Activated CD4-positive, alpha-beta T cell treated with anti-CD3 and anti-CD28 coated beads for 36 hours (primary cell): ENCODE measurements at regions not wholly inside any gene's neighbourhood (a gene's known extent, or its start where the extent isn't known, plus 50 kb on each side); places are given as distances from the start of the nearest gene placed in this dataset.
"Not testable (repeated sequence)": the region's sequence is repeated elsewhere in the genome, so short reads cannot be mapped to it uniquely, and the experiment has no call there.

Source experiments
- ATAC-seq: fragments of 200-7000 bp; cut with Tn5 transposase; one replicate; pipeline ENCODE4 v1.10.0; 2021; ENCODE audit warnings: mild to moderate bottlenecking, moderate library complexity
- CTCF ChIA-PET: fragments of 350-600 bp; sonication (Branson Sonifier 250); formaldehyde crosslinking; loops from one replicate; lab custom pipeline; 2021; ENCODE audit warnings: antibody characterized with exemption; lab: Charles Lee
- POLR2A ChIA-PET: fragments of 350-600 bp; sonication (Branson Sonifier 250); formaldehyde crosslinking; loops from one replicate; lab custom pipeline; 2021; ENCODE audit warnings: antibody characterized with exemption, inconsistent platforms; lab: Charles Lee
- DNase-seq: peaks from one replicate; pipeline ENCODE4 v3.0.0-alpha.2; 2020
- H3K27ac Mint-ChIP-seq: one replicate; pipeline ENCODE4 v1.8.0; 2021; ENCODE audit warnings: mixed read lengths
- H3K27me3 Mint-ChIP-seq: one replicate; pipeline ENCODE4 v1.8.0; 2021; ENCODE audit warnings: mixed read lengths
- H3K36me3 Mint-ChIP-seq: one replicate; pipeline ENCODE4 v1.8.0; 2021; ENCODE audit warnings: low read depth, mixed read lengths
- H3K4me1 Mint-ChIP-seq: one replicate; pipeline ENCODE4 v1.8.0; 2021; ENCODE audit warnings: mixed read lengths
- H3K4me3 Mint-ChIP-seq: one replicate; pipeline ENCODE4 v1.8.0; 2021; ENCODE audit warnings: mild to moderate bottlenecking, moderate library complexity, mixed read lengths
- H3K9me3 Mint-ChIP-seq: one replicate; pipeline ENCODE4 v1.8.0; 2021; ENCODE audit warnings: low read depth, mixed read lengths
- intact Hi-C, 2 experiments: fragments of 100-400 bp; cut with DNase I in 1 of 2; cut with micrococcal nuclease in 1 of 2; formaldehyde crosslinking; loops; one replicate each; pipeline versions ENCODE4 v1.14.2 to v1.15.1; 2022 to 2024; cut with DNase I, micrococcal nuclease

DNA sequence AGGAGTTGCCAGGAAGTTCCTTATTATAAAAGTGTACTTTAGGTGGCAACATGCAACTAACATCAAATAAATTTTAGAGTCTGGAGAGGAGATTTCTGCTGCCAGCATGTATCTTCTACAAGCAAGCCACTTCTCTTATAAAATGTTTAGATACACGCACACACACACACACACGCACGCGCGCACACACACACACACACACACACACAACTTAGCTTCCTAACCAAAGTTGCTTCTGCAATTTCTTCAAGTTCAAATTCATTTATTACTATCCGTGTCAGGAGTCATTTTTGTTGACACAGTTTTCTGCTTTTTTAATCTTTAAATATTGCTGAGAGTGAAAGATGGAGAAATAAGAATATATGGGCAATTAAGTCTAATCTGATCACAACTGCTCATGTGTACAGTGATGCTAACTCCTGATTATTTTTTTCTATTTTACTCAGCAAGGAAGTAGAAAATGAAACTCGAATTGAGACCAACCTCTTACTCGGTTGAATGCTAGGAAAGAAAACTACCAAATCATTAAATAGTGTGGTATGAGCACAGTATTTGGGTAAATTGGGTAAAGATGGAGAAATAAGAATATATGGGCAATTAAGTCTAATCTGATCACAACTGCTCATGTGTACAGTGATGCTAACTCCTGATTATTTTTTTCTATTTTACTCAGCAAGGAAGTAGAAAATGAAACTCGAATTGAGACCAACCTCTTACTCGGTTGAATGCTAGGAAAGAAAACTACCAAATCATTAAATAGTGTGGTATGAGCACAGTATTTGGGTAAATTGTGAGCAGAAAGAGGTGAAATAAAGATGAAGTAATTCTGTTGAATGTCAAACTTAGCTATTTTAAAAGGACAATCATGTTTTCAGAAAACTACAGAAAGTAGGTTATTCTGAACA lies 554.1 kb upstream of the MBL2 start:
- intact Hi-C loops, POLR2A ChIA-PET, H3K9me3 Mint-ChIP-seq, H3K4me1 Mint-ChIP-seq, DNase-seq, H3K27me3 Mint-ChIP-seq, H3K36me3 Mint-ChIP-seq, H3K4me3 Mint-ChIP-seq, H3K27ac Mint-ChIP-seq, ATAC-seq: not testable (repeated sequence)
- CTCF ChIA-PET = interaction anchor here (0.6 to 1.0 kb wide), 2 partner anchors 10 to 276 kb away, joined by 3 read pairs; no protein-coding TSS in a partner anchor

DNA sequence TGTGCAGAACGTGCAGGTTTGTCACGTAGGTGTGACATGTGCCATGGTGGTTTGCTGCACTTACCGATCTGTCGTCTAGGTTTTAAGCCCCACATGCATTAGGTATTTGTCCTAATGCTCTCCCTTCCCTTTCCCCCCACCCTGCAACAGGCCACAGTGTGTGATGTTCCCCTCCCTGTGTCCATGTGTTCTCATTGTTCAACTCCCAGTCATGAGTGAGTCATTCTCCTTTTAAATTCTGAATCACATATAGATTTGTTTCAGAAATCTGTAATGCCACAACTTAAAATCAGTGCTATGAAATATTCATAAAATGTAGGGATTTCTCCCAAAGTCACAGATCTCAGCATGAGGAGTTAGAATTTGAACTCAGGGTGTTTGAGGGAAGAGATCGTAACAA lies 552.5 kb upstream of the MBL2 start:
- DNase-seq = no peak
- CTCF ChIA-PET = no interaction called here
- H3K27ac Mint-ChIP-seq = no peak overlapping the region

DNA sequence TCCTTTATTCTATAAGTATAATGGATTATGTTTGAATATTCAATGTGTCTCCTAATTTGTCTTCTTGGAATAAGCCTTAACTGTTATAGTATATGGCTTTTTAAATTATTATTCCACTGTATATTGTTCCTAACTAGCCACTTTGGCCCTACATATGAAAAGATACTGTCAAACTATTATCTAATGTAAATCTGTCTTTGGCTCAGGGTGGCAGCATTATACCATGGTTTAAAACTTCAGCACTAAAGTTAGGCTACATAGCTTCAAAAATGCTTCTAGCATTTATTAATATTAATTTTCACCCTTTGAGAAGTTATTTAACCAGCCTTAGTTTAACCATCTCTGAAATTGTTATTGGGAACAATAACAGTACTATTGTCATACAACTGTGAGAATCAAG lies 543.1 kb upstream of the MBL2 start:
- Mint-ChIP-seq H3K36me3 (no peaks in the 10 kb centered on the region), H3K27me3 (no peaks in the 10 kb centered on the region), H3K4me3 (no peak overlapping the region), H3K27ac (no peak overlapping the region), H3K9me3 (peaks cover 1% of the 10 kb centered on the region), H3K4me1 (no peaks in the 10 kb centered on the region)
- CTCF ChIA-PET = no interaction called here
- intact Hi-C loops = no loop called here
- DNase-seq (no peak), ATAC-seq (no peak)
- POLR2A ChIA-PET = no interaction called here

More for the DNA sequence above, 552.5 kb upstream of the MBL2 start:
- POLR2A ChIA-PET = no interaction called here
- Mint-ChIP-seq H3K36me3 (no peaks in the 10 kb centered on the region), H3K4me1 (no peaks in the 10 kb centered on the region), H3K9me3 (no peaks in the 10 kb centered on the region), H3K4me3 (no peak overlapping the region), H3K27me3 (no peaks in the 10 kb centered on the region)
- ATAC-seq = no peak
- intact Hi-C loops = no loop called here

DNA sequence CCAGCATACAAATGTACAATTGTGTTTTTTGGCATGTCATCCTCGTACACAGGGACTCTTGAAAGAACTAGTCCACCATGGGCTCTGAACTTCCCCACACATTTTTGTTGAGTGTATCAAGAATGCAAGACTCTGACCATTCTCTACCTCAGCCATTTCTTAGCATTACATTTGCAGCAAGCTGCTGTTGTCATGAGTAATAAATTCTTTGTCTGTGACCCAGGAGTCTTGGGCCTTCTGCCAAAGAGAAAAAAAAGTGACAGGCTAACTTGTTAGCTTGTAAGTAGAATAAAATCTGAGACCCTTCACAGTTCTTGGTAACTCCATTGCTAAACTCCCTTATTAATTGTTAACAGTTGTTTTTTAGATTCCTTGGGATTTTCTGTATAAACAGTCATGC lies 542.3 kb upstream of the MBL2 start:
- H3K4me1 Mint-ChIP-seq = no peaks in the 10 kb centered on the region
- CTCF ChIA-PET = no interaction called here
- peaks cover 1% of the 10 kb centered on the region for H3K9me3 Mint-ChIP-seq
- POLR2A ChIA-PET = no interaction called here
- no peaks in the 10 kb centered on the region for H3K27me3 Mint-ChIP-seq
- H3K27ac Mint-ChIP-seq = no peak overlapping the region
- intact Hi-C loops = no loop called here
- no peak for DNase-seq
- no peak overlapping the region for H3K4me3 Mint-ChIP-seq
- no peak for ATAC-seq
- no peaks in the 10 kb centered on the region for H3K36me3 Mint-ChIP-seq

DNA sequence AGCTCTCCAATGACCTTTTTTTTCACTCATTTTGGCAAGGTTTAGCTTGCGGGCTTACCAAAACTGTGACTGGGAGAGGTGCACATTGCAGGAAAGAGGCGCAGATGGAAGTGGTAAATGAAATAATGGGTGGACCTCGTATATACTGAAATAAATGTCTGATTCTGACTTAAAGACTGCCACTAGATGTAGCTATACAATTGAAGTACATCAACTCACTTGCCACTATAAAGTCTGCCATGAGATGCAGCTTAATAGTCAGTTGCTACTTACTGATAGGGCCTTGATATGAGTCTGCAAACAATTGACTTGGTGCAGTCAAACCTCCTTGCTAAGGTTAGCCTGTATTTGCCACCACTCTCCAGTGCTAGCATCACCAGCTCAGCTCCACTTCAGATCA lies 525.9 kb upstream of the MBL2 start:
- Mint-ChIP-seq H3K4me1 (no peaks in the 10 kb centered on the region), H3K27me3 (no peaks in the 10 kb centered on the region), H3K4me3 (no peak overlapping the region), H3K36me3 (no peaks in the 10 kb centered on the region), H3K9me3 (peaks cover 2% of the 10 kb centered on the region), H3K27ac (no peak overlapping the region)
- intact Hi-C loops = no loop called here
- ChIA-PET CTCF (no interaction called here), POLR2A (interaction anchor here (0.6 kb wide), 1 partner anchor 29 kb away, joined by 4 read pairs; no protein-coding TSS in a partner anchor)
- ATAC-seq = no peak
- DNase-seq = no peak

DNA sequence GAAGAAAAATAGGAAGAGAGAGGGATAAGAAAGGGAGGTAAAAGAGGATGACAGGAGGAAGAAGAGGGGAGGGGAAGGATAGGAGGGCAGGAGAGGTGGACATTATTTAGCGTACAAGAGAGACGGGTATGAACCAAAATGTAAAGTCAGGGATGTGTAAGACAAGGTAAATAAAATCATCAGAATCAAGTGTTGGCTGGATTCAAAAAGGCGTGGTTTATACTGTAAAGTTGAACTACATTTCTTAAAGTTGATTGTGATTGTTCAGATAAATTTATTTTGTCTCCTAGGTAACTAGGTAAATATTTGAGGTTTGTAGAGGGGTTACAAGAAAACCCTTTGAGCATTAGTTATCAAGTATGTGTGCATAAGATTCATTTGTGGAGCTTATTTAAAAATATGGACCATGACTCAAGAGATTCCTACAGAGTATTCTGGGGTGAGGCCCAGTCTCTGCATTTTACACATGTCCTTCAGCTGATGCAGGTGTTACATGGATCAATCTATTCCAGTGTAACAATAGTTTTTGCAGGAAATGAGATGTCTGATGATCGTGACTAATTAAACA lies 512.1 kb upstream of the MBL2 start:
- Mint-ChIP-seq H3K4me1 (no peaks in the 10 kb centered on the region), H3K36me3 (no peaks in the 10 kb centered on the region), H3K9me3 (no peaks in the 10 kb centered on the region), H3K27ac (no peak overlapping the region), H3K27me3 (no peaks in the 10 kb centered on the region), H3K4me3 (no peak overlapping the region)
- ATAC-seq (no peak), DNase-seq (no peak)
- CTCF ChIA-PET = no interaction called here
- intact Hi-C loops = no loop called here
- POLR2A ChIA-PET = no interaction called here

DNA sequence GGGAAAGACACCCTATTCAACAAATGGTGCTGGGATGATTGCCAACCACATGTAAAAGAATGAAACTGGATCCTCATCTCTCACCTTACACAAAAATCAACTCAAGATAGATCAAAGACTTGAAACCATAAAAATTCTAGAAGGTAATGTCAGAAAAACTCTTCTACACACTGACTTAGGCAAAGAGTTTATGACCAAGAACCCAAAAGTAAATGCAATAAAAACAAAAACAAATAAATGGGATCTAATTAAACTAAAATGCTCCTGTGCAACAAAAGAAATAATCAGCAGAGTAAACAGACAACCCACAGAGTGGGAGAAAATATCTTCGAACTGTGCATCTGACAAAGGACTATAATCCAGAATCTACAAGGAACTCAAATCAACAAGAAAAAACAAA lies 504.2 kb upstream of the MBL2 start:
- DNase-seq (no peak), ATAC-seq (no peak)
- H3K4me1 Mint-ChIP-seq = no peaks in the 10 kb centered on the region
- intact Hi-C loops = no loop called here
- no peak overlapping the region for H3K27ac Mint-ChIP-seq
- POLR2A ChIA-PET = no interaction called here
- no peaks in the 10 kb centered on the region for H3K27me3 Mint-ChIP-seq
- no peaks in the 10 kb centered on the region for H3K36me3 Mint-ChIP-seq
- no peak overlapping the region for H3K4me3 Mint-ChIP-seq
- H3K9me3 Mint-ChIP-seq = peaks cover 12% of the 10 kb centered on the region
- CTCF ChIA-PET = no interaction called here

DNA sequence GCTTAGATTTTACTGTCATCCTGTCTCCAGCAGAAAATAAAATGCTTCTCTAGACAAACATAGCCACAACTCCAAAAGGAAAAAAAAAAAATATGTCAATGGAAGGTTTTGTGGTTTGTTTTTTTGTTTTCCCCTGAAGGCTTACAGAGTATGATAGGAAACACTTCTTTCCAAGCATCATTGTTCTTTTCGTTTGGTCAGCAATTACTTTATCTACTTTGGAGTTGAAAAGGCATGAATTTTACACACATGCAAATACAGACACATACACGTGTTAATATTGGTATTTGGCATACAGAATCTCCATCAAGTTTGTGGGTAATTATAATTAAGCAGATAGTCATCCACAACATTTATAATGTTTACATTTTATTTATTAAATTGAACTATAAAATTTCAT lies 496.9 kb upstream of the MBL2 start:
- no peaks in the 10 kb centered on the region for H3K4me1 Mint-ChIP-seq
- no peak overlapping the region for H3K4me3 Mint-ChIP-seq
- no peaks in the 10 kb centered on the region for H3K27me3 Mint-ChIP-seq
- ATAC-seq = no peak
- CTCF ChIA-PET = no interaction called here
- peaks cover 11% of the 10 kb centered on the region for H3K9me3 Mint-ChIP-seq
- H3K36me3 Mint-ChIP-seq = no peaks in the 10 kb centered on the region
- POLR2A ChIA-PET = interaction anchor here (0.6 kb wide), 1 partner anchor 29 kb away, joined by 4 read pairs; no protein-coding TSS in a partner anchor
- no peak for DNase-seq
- intact Hi-C loops = no loop called here
- no peak overlapping the region for H3K27ac Mint-ChIP-seq

DNA sequence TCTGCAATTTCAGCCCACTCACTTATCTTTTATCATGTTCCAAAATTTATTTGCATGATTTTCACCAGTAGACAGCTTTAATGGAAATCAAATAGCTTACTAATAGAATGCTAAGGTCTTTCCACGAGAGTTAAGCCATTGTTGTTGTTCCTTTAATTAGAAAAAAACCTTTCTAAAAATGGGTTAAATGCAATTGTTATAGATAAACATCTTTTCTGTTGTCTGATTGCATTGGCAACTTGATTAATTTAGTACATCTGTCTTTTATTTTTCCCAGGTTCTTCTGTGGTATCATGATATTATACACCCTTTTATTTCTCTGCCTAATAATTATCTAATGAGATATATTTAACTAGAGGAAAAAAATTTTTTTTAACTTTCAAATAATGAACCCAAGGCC lies 487.6 kb upstream of the MBL2 start:
- intact Hi-C loops = no loop called here
- H3K4me3 Mint-ChIP-seq = no peak overlapping the region
- no peaks in the 10 kb centered on the region for H3K36me3 Mint-ChIP-seq
- ATAC-seq (no peak), DNase-seq (no peak)
- no peak overlapping the region for H3K27ac Mint-ChIP-seq
- ChIA-PET POLR2A (no interaction called here), CTCF (no interaction called here)
- H3K27me3 Mint-ChIP-seq = no peaks in the 10 kb centered on the region
- peaks cover 12% of the 10 kb centered on the region for H3K9me3 Mint-ChIP-seq
- H3K4me1 Mint-ChIP-seq = no peaks in the 10 kb centered on the region

DNA sequence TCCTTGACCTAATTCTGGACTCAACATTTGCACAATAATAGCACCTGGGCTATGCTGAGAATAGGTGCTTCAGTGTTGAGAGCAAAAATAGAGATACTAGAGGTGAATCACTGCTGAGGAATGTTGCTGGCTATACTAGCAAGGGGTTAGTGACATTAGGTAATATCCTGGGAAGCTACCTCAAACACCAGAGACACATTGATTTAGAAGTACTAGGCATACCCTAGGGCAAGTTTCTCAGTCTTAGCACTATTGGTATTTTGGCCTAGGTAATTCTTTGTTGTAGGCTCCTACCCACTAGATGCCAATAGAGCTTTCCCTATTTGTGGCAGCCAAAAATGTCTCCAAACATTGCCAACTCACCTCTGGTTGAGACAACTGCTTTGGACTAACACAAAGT lies 484.0 kb upstream of the MBL2 start:
- CTCF ChIA-PET = no interaction called here

DNA sequence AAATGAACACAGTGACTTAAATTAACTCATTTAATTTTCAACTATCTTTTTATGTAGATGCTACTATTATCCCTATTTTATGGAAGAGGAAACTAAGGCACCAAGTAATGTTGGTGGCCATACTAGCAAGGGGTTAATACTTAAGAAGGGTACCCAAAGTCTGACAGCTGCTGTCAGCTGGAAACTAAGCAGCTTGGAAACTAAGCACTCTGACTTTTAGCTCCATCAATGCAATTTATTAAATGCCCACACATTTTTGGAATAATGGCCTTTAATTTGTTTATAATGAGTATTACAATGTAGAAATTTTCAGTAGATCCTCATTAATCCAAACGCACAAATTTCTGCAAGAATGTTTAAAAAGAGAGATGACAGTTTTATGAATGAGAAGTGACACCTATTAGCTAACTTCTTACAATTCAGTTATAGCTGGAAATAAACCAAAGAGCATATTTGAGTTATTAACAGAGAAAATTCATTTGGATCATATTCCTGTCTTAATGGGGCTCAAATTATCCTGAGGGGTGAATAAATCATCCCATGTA lies 483.1 kb upstream of the MBL2 start:
- ChIA-PET CTCF (no interaction called here), POLR2A (no interaction called here)
- H3K27ac Mint-ChIP-seq = no peak overlapping the region
- intact Hi-C loops = no loop called here
- H3K4me3 Mint-ChIP-seq = no peak overlapping the region
- H3K4me1 Mint-ChIP-seq = no peaks in the 10 kb centered on the region
- H3K27me3 Mint-ChIP-seq = no peaks in the 10 kb centered on the region
- ATAC-seq (no peak), DNase-seq (no peak)
- H3K9me3 Mint-ChIP-seq = peaks cover 21% of the 10 kb centered on the region
- H3K36me3 Mint-ChIP-seq = no peaks in the 10 kb centered on the region

More for the DNA sequence above, 484.0 kb upstream of the MBL2 start:
- H3K27me3 Mint-ChIP-seq = no peaks in the 10 kb centered on the region
- intact Hi-C loops = no loop called here
- POLR2A ChIA-PET = no interaction called here
- no peaks in the 10 kb centered on the region for H3K4me1 Mint-ChIP-seq
- no peaks in the 10 kb centered on the region for H3K36me3 Mint-ChIP-seq
- no peak overlapping the region for H3K27ac Mint-ChIP-seq
- ATAC-seq (no peak), DNase-seq (no peak)
- no peak overlapping the region for H3K4me3 Mint-ChIP-seq
- peaks cover 21% of the 10 kb centered on the region for H3K9me3 Mint-ChIP-seq

DNA sequence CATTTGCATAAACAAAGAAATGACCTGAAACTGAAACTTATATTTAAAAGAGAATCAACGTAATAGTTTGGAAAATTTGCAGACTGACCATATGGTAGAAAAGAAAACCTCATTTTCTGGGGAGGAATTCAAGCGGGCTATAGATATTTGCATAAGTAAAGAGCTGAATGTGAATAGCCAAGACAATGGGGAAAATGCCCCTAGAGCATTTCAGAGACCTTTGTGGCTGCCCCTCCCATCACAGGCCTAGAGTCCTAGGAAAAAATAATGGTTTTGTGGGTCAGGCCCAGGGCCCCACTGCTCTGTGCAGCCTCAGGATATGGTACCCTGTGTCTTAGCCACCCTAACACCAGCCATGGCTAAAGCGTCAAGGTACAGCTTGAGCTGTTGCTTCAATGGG lies 480.6 kb upstream of the MBL2 start:
- no peaks in the 10 kb centered on the region for H3K36me3 Mint-ChIP-seq
- intact Hi-C loops = no loop called here
- no peak for DNase-seq
- POLR2A ChIA-PET = no interaction called here
- H3K4me1 Mint-ChIP-seq = no peaks in the 10 kb centered on the region
- H3K27ac Mint-ChIP-seq = no peak overlapping the region
- H3K27me3 Mint-ChIP-seq = no peaks in the 10 kb centered on the region
- CTCF ChIA-PET = no interaction called here
- no peak overlapping the region for H3K4me3 Mint-ChIP-seq
- peaks cover 19% of the 10 kb centered on the region for H3K9me3 Mint-ChIP-seq
- ATAC-seq = no peak
